AG08395 (cell line): ENCODE measurements at regions not wholly inside any gene's neighbourhood (a gene's known extent, or its start where the extent isn't known, plus 50 kb on each side); places are given as distances from the start of the nearest gene placed in this dataset.

Experiments
- DNase-seq: peaks from one replicate; pipeline ENCODE4 v3.0.0; 2012; ENCODE audit warnings: mixed read lengths, low spot score

GRCh38 chr20:4070323-4071177 is 55.2 kb upstream of the RNF24 start:
- DNase-seq = no peak

GRCh38 chr20:4069751-4070150 is 54.4 kb upstream of the RNF24 start:
- no peak for DNase-seq

DNA sequence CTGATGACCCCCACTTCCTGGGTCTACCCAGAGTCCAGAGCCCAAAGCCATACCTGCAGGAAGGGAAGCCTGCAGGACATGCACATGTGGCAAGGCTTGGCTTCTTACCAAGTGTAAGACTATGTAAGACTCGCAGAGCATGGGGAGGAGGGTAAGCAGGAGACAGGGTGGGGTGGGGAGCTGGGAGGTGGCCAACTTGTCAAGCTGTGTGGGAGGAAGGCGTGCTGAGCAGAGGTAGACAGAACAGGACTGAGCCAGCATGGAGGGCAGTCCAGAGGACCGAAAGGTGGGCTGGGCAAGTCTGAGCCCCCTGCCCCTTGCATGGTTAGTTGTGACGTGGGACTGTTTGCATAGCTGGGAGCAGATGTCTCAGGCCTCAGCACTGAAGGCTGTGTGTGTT is 53.4 kb upstream of the RNF24 start:
- no peak for DNase-seq

- DNase-seq = peak; percentile 72
Observed at GRCh38 chr20:4067600-4068261, 52.4 kb upstream of the RNF24 start.

- DNase-seq = no peak
Observed at GRCh38 chr20:4066551-4066950, 51.2 kb upstream of the RNF24 start.

DNA sequence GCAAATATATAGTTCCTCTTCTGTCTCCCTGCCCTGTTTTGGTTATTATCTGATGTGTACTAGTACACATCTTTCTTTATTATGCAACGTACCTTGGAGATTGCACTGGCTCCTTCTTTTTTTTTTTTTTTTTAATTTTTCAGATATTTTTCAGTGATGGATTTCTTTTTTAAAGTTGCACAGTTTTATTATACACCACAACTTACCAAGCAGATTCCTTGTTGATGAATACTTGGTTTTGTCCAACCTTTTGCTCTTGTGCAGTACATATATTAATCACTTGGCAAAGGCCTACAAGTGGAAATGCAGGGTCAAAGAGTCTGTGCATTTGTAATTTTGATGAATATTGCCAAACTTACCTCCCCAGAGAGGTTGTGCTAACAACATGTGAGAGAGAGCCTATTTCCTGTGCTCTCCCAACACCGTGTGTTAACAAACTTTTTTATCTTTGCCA is 50.1 kb upstream of the RNF24 start:
- peak; percentile 19 for DNase-seq
